ENCODE measurements at regions not wholly inside any gene's neighbourhood (a gene's known extent, or its start where the extent isn't known, plus 50 kb on each side); places are given as distances from the start of the nearest gene placed in this dataset.

GRCh38 chr22:22113701-22114100 lies 130.9 kb upstream of the VPREB1 start:
- no peak overlapping the region for H2AFZ ChIP-seq (ENCODE audit: low read length)
- no peaks in the 10 kb centered on the region for H3K36me3 ChIP-seq (ENCODE audit: control insufficient read depth in 2 of 4, insufficient read depth in 4 of 4, low read length in 3 of 4)
- no peak for FAIRE-seq
- no peak overlapping the region for H2BK5ac ChIP-seq (ENCODE audit: low read depth, low read length)
- peaks cover 22 to 44% (median 40%) of the 10 kb centered on the region in 4 experiments for H3K27me3 ChIP-seq (replicated peaks in 1 of 4; ENCODE audit: control insufficient read depth in 3 of 4, extremely low read depth in 1 of 4, insufficient read depth in 3 of 4, low read length in 3 of 4)
- no peak for DNase-seq (ENCODE audit: low read depth in 1 of 2, low spot score in 2 of 2)
- no peaks in the 10 kb centered on the region for H3K9me3 ChIP-seq (ENCODE audit: insufficient read depth in 2 of 2, low read depth in 1 of 2, low read length in 1 of 2)
- H4K91ac ChIP-seq (replicated peaks; ENCODE audit: insufficient read length, low read length), result no peak overlapping the region
- no peak overlapping the region for H3K27ac ChIP-seq (ENCODE audit: low read depth, low read length)
- no peaks in the 10 kb centered on the region for H3K79me2 ChIP-seq (ENCODE audit: control insufficient read depth in 1 of 2, insufficient read depth in 2 of 2, low read length in 2 of 2)
- POLR2A ChIA-PET (ENCODE audit: partially characterized antibody), result interaction anchor here (0.9 kb wide), 1 partner anchor 18 kb away, joined by 3 read pairs; no protein-coding TSS in a partner anchor
- no peak overlapping the region for H2BK12ac ChIP-seq (ENCODE audit: low read depth, low read length)
- no peaks in the 10 kb centered on the region for H4K20me1 ChIP-seq (replicated peaks in 1 of 2; ENCODE audit: control insufficient read depth in 1 of 2, insufficient read depth in 2 of 2, low read length in 2 of 2)
- no peak overlapping the region for H3K4me2 ChIP-seq (ENCODE audit: insufficient read depth in 1 of 2, low read depth in 2 of 2, low read length in 2 of 2)
- H2BK20ac ChIP-seq (ENCODE audit: low read length), result no peak overlapping the region
- H3K14ac ChIP-seq (ENCODE audit: insufficient read length), result no peak overlapping the region
- H3K79me1 ChIP-seq (ENCODE audit: low read depth, low read length), result no peaks in the 10 kb centered on the region
- H3K4me3 ChIP-seq (ENCODE audit: extremely low read depth in 1 of 4, insufficient read depth in 2 of 4, low read depth in 3 of 4, low read length in 4 of 4), result no peak overlapping the region
- H4K5ac ChIP-seq (ENCODE audit: insufficient read length, low read depth, low read length), result no peak overlapping the region
- no peaks in the 10 kb centered on the region for H3K23me2 ChIP-seq (ENCODE audit: low read depth, low read length)
- CTCF ChIA-PET (ENCODE audit: partially characterized antibody), result no interaction called here
- no peak overlapping the region for H3K56ac ChIP-seq (replicated peaks; ENCODE audit: insufficient read length, low read depth, low read length)
- no peak overlapping the region for H3K18ac ChIP-seq (ENCODE audit: extremely low read depth, low read length)
- H2BK120ac ChIP-seq (replicated peaks; ENCODE audit: low read depth, low read length), result no peak overlapping the region
- no peaks in the 10 kb centered on the region for H3K4me1 ChIP-seq (replicated peaks in 1 of 4; ENCODE audit: control insufficient read depth in 3 of 4, insufficient read depth in 4 of 4, low read length in 3 of 4)
- no peak overlapping the region for H3K9ac ChIP-seq (replicated peaks in 1 of 4; ENCODE audit: extremely low read depth in 1 of 4, low read depth in 3 of 4, low read length in 3 of 4)
- no peak overlapping the region for H4K8ac ChIP-seq (ENCODE audit: extremely low read depth, insufficient read depth, low read length)
- H2AK5ac ChIP-seq (ENCODE audit: low read depth, low read length), result no peak overlapping the region
- no peak overlapping the region for H3K23ac ChIP-seq (ENCODE audit: insufficient read length)
- H2BK15ac ChIP-seq (ENCODE audit: low read length), result no peak overlapping the region
- no peak overlapping the region for H3K4ac ChIP-seq (replicated peaks; ENCODE audit: insufficient read length, low read depth, low read length)
- TF ChIP-seq EZH2 (IDR thresholded peaks at IDR 0.05; ENCODE audit: low read depth, low read length, severe bottlenecking) (no peak), POU5F1 (IDR thresholded peaks at IDR 0.05; ENCODE audit: low read depth, low read length) (no peak)
